Hindlimb muscle (tissue), 1 donor: ENCODE measurements at regions not wholly inside any gene's neighbourhood (a gene's known extent, or its start where the extent isn't known, plus 50 kb on each side); places are given as distances from the start of the nearest gene placed in this dataset.

Source experiments
- DNase-seq: peaks from one replicate; pipeline ENCODE4 v3.0.0-alpha.2; 2013

- DNase-seq, result no peak
Measured at GRCh38 chr10:3946234-3947229, 161.5 kb upstream of the KLF6 start.

GRCh38 chr10:3945026-3945425 lies 160.0 kb upstream of the KLF6 start:
- no peak for DNase-seq

GRCh38 chr10:3944591-3944990 lies 159.6 kb upstream of the KLF6 start:
- no peak for DNase-seq

GRCh38 chr10:3943695-3944257 lies 158.8 kb upstream of the KLF6 start:
- DNase-seq, result no peak

GRCh38 chr10:3942937-3943489 lies 158.0 kb upstream of the KLF6 start:
- no peak for DNase-seq

GRCh38 chr10:3941676-3942075 lies 156.7 kb upstream of the KLF6 start:
- no peak for DNase-seq

GRCh38 chr10:3936422-3937040 lies 151.5 kb upstream of the KLF6 start:
- no peak for DNase-seq

- DNase-seq, result no peak
Measured at GRCh38 chr10:3935933-3936359, 150.9 kb upstream of the KLF6 start.

- peak; percentile 46 for DNase-seq
Measured at GRCh38 chr10:3935141-3935540, 150.1 kb upstream of the KLF6 start.

GRCh38 chr10:3933733-3934132 lies 148.7 kb upstream of the KLF6 start:
- no peak for DNase-seq

- no peak for DNase-seq
Measured at GRCh38 chr10:3932597-3933375, 147.8 kb upstream of the KLF6 start.

GRCh38 chr10:3931901-3932300 lies 146.9 kb upstream of the KLF6 start:
- no peak for DNase-seq

- DNase-seq, result no peak
Measured at GRCh38 chr10:3931224-3931623, 146.2 kb upstream of the KLF6 start.

- no peak for DNase-seq
Measured at GRCh38 chr10:3928569-3928968, 143.6 kb upstream of the KLF6 start.

GRCh38 chr10:3928078-3928477 lies 143.1 kb upstream of the KLF6 start:
- DNase-seq, result no peak

GRCh38 chr10:3926675-3927525 lies 141.9 kb upstream of the KLF6 start:
- no peak for DNase-seq

GRCh38 chr10:3926258-3926657 lies 141.2 kb upstream of the KLF6 start:
- no peak for DNase-seq

- no peak for DNase-seq
Measured at GRCh38 chr10:3925184-3925583, 140.2 kb upstream of the KLF6 start.

GRCh38 chr10:3924344-3924743 lies 139.3 kb upstream of the KLF6 start:
- DNase-seq, result no peak

GRCh38 chr10:3923033-3923432 lies 138.0 kb upstream of the KLF6 start:
- DNase-seq, result no peak

GRCh38 chr10:3919709-3920308 lies 134.8 kb upstream of the KLF6 start:
- DNase-seq, result no peak
